AG04450 (cell line): ENCODE measurements at regions not wholly inside any gene's neighbourhood (a gene's known extent, or its start where the extent isn't known, plus 50 kb on each side); places are given as distances from the start of the nearest gene placed in this dataset.
"Not testable (repeated sequence)": the region's sequence is repeated elsewhere in the genome, so short reads cannot be mapped to it uniquely, and the experiment has no call there.

Experiments used
- CTCF ChIA-PET: fragments of 300-600, 350-600 bp; formaldehyde crosslinking; extraction: SDS; loops from one replicate; lab custom pipeline; 2022; ENCODE audit warnings: antibody characterized with exemption, inconsistent platforms; lab: Charles Lee
- POLR2A ChIA-PET: fragments of 350-600 bp; formaldehyde crosslinking; extraction: SDS; loops from one replicate; lab custom pipeline; 2021; ENCODE audit warnings: antibody characterized with exemption, inconsistent platforms; lab: Yijun Ruan, JAX
- DNase-seq: peaks from one replicate; pipeline ENCODE4 v3.0.0-alpha.2; 2011; ENCODE audit warnings: low read depth, low spot score
- H3K27ac ChIP-seq: one replicate; pipeline ENCODE4 v1.5.1; 2012; ENCODE audit warnings: low read depth, low read length, control low read depth
- H3K27me3 ChIP-seq: one replicate; pipeline ENCODE4 v1.6.0; 2012; ENCODE audit warnings: low read length; ENCODE audit not compliant: control insufficient read depth, insufficient read depth
- H3K4me3 ChIP-seq: 2 replicates; pipeline ENCODE4 v1.5.1; 2011; ENCODE audit warnings: mild to moderate bottlenecking, low read depth, low read length, control low read depth
- H3K9me3 ChIP-seq: 2 replicates; pipeline ENCODE4 v1.5.1; 2012; ENCODE audit warnings: low read length; ENCODE audit not compliant: control insufficient read depth, insufficient read depth
- TF ChIP-seq, protein P1 (sequence below): IDR thresholded peaks from 2 replicates; pipeline ENCODE4 v1.5.1; 2011; ENCODE audit warnings: low read depth, low read length, control low read depth, inconsistent platforms

DNA sequence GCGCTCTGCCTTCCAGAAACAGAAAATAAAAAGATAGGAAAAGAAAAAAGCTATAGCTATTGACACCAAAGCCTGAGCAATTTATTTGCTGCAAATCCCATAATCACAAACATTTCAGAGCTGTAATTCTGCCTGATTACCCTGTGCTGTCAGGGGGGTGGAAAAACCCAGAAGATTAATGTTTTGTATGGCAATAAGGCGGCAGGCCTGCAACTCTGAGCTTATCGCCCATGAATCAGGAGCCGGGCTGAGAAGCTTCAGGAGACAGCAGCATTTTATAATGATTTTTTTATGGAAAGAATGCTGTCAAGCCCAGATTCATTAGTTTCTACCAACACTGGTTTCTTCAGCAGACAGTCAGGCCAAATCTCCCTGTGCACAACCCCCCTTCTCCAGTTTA lies 82.6 kb upstream of the TMEM164 start:
- TF ChIP-seq, protein P1, sequence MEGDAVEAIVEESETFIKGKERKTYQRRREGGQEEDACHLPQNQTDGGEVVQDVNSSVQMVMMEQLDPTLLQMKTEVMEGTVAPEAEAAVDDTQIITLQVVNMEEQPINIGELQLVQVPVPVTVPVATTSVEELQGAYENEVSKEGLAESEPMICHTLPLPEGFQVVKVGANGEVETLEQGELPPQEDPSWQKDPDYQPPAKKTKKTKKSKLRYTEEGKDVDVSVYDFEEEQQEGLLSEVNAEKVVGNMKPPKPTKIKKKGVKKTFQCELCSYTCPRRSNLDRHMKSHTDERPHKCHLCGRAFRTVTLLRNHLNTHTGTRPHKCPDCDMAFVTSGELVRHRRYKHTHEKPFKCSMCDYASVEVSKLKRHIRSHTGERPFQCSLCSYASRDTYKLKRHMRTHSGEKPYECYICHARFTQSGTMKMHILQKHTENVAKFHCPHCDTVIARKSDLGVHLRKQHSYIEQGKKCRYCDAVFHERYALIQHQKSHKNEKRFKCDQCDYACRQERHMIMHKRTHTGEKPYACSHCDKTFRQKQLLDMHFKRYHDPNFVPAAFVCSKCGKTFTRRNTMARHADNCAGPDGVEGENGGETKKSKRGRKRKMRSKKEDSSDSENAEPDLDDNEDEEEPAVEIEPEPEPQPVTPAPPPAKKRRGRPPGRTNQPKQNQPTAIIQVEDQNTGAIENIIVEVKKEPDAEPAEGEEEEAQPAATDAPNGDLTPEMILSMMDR: no peak
- Histone ChIP-seq H3K9me3 (no peaks in the 10 kb centered on the region), H3K4me3 (no peak overlapping the region), H3K27ac (no peak overlapping the region), H3K27me3 (no peaks in the 10 kb centered on the region)
- ChIA-PET POLR2A (no interaction called here), CTCF (interaction anchor here (0.6 to 1.8 kb wide), 4 partner anchors 9 to 226 kb away, joined by 3 to 7 read pairs (median 6); no protein-coding TSS in a partner anchor)
- no peak for DNase-seq

- no peaks in the 10 kb centered on the region for H3K27me3 ChIP-seq
- H3K9me3 ChIP-seq: no peaks in the 10 kb centered on the region
- H3K4me3 ChIP-seq: no peak overlapping the region
- DNase-seq: no peak
- ChIA-PET POLR2A (no interaction called here), CTCF (interaction anchor here (1.0 to 1.8 kb wide), 3 partner anchors 11 to 226 kb away, joined by 4 to 7 read pairs (median 7); no protein-coding TSS in a partner anchor)
- TF ChIP-seq, protein P1: no peak
- no peak overlapping the region for H3K27ac ChIP-seq
These were observed 82.0 kb upstream of the TMEM164 start for GRCh38 chrX:109920868-109921267.

DNA sequence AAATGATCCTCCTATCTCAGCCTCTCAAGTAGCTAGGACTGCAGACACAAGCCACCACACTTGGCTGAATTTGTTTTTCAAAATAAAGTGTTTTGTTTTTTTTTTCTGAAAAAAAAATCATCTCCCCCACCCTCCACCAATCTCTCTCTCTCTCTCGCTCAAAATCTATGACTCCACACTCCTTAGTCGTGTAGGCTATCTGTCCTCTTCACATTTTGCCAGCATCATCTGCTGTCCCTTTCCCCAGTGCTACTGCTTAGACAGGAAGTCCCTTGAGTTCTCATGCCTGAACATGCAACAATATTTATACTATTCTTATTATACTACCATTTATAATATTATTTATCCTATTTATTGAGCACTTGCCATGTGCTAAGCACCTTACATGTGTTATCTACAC lies 80.7 kb upstream of the TMEM164 start:
- CTCF ChIA-PET: interaction anchor here (0.9 kb wide), 1 partner anchor 224 kb away, joined by 3 read pairs; no protein-coding TSS in a partner anchor

GRCh38 chrX:109925003-109925402 lies 77.9 kb upstream of the TMEM164 start:
- H3K4me3 ChIP-seq, DNase-seq, H3K27ac ChIP-seq, POLR2A ChIA-PET, H3K27me3 ChIP-seq, H3K9me3 ChIP-seq: not testable (repeated sequence)
- CTCF ChIA-PET: interaction anchor here (0.6 to 1.7 kb wide), 3 partner anchors 15 to 1213 kb away, joined by 4 to 8 read pairs (median 8); no protein-coding TSS in a partner anchor

More for the DNA sequence above, 80.7 kb upstream of the TMEM164 start:
- POLR2A ChIA-PET: no interaction called here
- Histone ChIP-seq H3K4me3 (no peak overlapping the region), H3K27me3 (no peaks in the 10 kb centered on the region), H3K9me3 (no peaks in the 10 kb centered on the region), H3K27ac (no peak overlapping the region)
- no peak for DNase-seq
- TF ChIP-seq, protein P1: no peak

GRCh38 chrX:109925656-109926055 lies 77.3 kb upstream of the TMEM164 start:
- ChIA-PET POLR2A (no interaction called here), CTCF (no interaction called here)
- Histone ChIP-seq H3K4me3 (no peak overlapping the region), H3K27me3 (no peaks in the 10 kb centered on the region), H3K9me3 (no peaks in the 10 kb centered on the region), H3K27ac (no peak overlapping the region)
- TF ChIP-seq, protein P1: no peak
- DNase-seq: no peak
